ENCODE measurements at regions not wholly inside any gene's neighbourhood (a gene's known extent, or its start where the extent isn't known, plus 50 kb on each side); places are given as distances from the start of the nearest gene placed in this dataset.

GRCh38 chr3:102122527-102122926 is 273.2 kb downstream of the NFKBIZ start:
- no peak for TF ChIP-seq CTCF (IDR thresholded peaks at IDR 0.05; ENCODE audit: insufficient read depth in 1 of 2, low read depth in 1 of 2, low read length in 1 of 2, severe bottlenecking in 1 of 2, unreplicated experiment in 1 of 2)
- H3K27me3 ChIP-seq (replicated peaks; ENCODE audit: control insufficient read depth, insufficient read depth, low read length): no peaks in the 10 kb centered on the region
- peaks cover 5% of the 10 kb centered on the region for H3K9me3 ChIP-seq
- H3K27ac Mint-ChIP-seq (ENCODE audit: unreplicated experiment): no peak overlapping the region
- intact Hi-C loops (cut with micrococcal nuclease; ENCODE audit: unreplicated experiment): no loop called here
- DNase-seq: no peak
- H3K4me1 ChIP-seq: peaks cover 6% of the 10 kb centered on the region; the same call in 1 of the 2 replicates
- POLR2A ChIA-PET: no interaction called here
- no TSS peak for BruUV-seq (replicated peaks)
- CTCF ChIA-PET: no interaction called here
- no peaks in the 10 kb centered on the region for H3K27me3 Mint-ChIP-seq (ENCODE audit: insufficient read depth, unreplicated experiment)
- peaks cover 20% of the 10 kb centered on the region for H3K9me3 Mint-ChIP-seq (ENCODE audit: unreplicated experiment)
- no peak overlapping the region for H3K4me3 ChIP-seq (ENCODE audit: low read depth, low read length)
- H3K36me3 ChIP-seq (ENCODE audit: control insufficient read depth, insufficient read depth, low read length): no peaks in the 10 kb centered on the region
- H3K36me3 Mint-ChIP-seq (ENCODE audit: insufficient read depth, unreplicated experiment): no peaks in the 10 kb centered on the region
- no peak overlapping the region for H3K4me3 Mint-ChIP-seq (ENCODE audit: unreplicated experiment)
- no peaks in the 10 kb centered on the region for H3K4me1 Mint-ChIP-seq (ENCODE audit: low read depth, unreplicated experiment)

GRCh38 chr3:102123590-102124190 is 274.4 kb downstream of the NFKBIZ start:
- no peaks in the 10 kb centered on the region for H3K27me3 Mint-ChIP-seq (ENCODE audit: insufficient read depth, unreplicated experiment)
- POLR2A ChIA-PET: no interaction called here
- DNase-seq: no peak

GRCh38 chr3:102124282-102124681 is 275.0 kb downstream of the NFKBIZ start:
- TF ChIP-seq CTCF (IDR thresholded peaks at IDR 0.05; ENCODE audit: insufficient read depth in 1 of 2, low read depth in 1 of 2, low read length in 1 of 2, severe bottlenecking in 1 of 2, unreplicated experiment in 1 of 2): no peak
- ChIA-PET CTCF (no interaction called here), POLR2A (no interaction called here)
- peaks cover 20% of the 10 kb centered on the region for H3K9me3 Mint-ChIP-seq (ENCODE audit: unreplicated experiment)
- intact Hi-C loops (cut with micrococcal nuclease; ENCODE audit: unreplicated experiment): no loop called here
- H3K4me1 Mint-ChIP-seq (ENCODE audit: low read depth, unreplicated experiment): no peaks in the 10 kb centered on the region
- Histone ChIP-seq H3K27me3 (replicated peaks; ENCODE audit: control insufficient read depth, insufficient read depth, low read length) (no peaks in the 10 kb centered on the region), H3K4me3 (ENCODE audit: low read depth, low read length) (no peak overlapping the region), H3K4me1 (peaks cover 6% of the 10 kb centered on the region; the same call in 1 of the 2 replicates), H3K36me3 (ENCODE audit: control insufficient read depth, insufficient read depth, low read length) (no peaks in the 10 kb centered on the region), H3K9me3 (peaks cover 5% of the 10 kb centered on the region)
- no TSS peak for BruUV-seq (replicated peaks)
- no peak for DNase-seq
- no peak overlapping the region for H3K4me3 Mint-ChIP-seq (ENCODE audit: unreplicated experiment)
- H3K27me3 Mint-ChIP-seq (ENCODE audit: insufficient read depth, unreplicated experiment): no peaks in the 10 kb centered on the region
- no peak overlapping the region for H3K27ac Mint-ChIP-seq (ENCODE audit: unreplicated experiment)
- H3K36me3 Mint-ChIP-seq (ENCODE audit: insufficient read depth, unreplicated experiment): no peaks in the 10 kb centered on the region

More at GRCh38 chr3:102123590-102124190, 274.4 kb downstream of the NFKBIZ start:
- no peak overlapping the region for H3K4me3 ChIP-seq (ENCODE audit: low read depth, low read length)
- Mint-ChIP-seq H3K4me3 (ENCODE audit: unreplicated experiment) (no peak overlapping the region), H3K36me3 (ENCODE audit: insufficient read depth, unreplicated experiment) (no peaks in the 10 kb centered on the region), H3K9me3 (ENCODE audit: unreplicated experiment) (peaks cover 20% of the 10 kb centered on the region), H3K4me1 (ENCODE audit: low read depth, unreplicated experiment) (no peaks in the 10 kb centered on the region), H3K27ac (ENCODE audit: unreplicated experiment) (no peak overlapping the region)
- intact Hi-C loops (cut with micrococcal nuclease; ENCODE audit: unreplicated experiment): no loop called here
- no peaks in the 10 kb centered on the region for H3K27me3 ChIP-seq (replicated peaks; ENCODE audit: control insufficient read depth, insufficient read depth, low read length)
- H3K36me3 ChIP-seq (ENCODE audit: control insufficient read depth, insufficient read depth, low read length): no peaks in the 10 kb centered on the region
- CTCF ChIA-PET: no interaction called here
- H3K9me3 ChIP-seq: peaks cover 5% of the 10 kb centered on the region
- H3K4me1 ChIP-seq: peaks cover 6% of the 10 kb centered on the region; the same call in 1 of the 2 replicates
- no TSS peak for BruUV-seq (replicated peaks)
- no peak for TF ChIP-seq CTCF (IDR thresholded peaks at IDR 0.05; ENCODE audit: insufficient read depth in 1 of 2, low read depth in 1 of 2, low read length in 1 of 2, severe bottlenecking in 1 of 2, unreplicated experiment in 1 of 2)

Data from Caco-2 (cell line).